LNCAP (cell line): ENCODE measurements at regions not wholly inside any gene's neighbourhood (a gene's known extent, or its start where the extent isn't known, plus 50 kb on each side); places are given as distances from the start of the nearest gene placed in this dataset.

Source experiments
- CTCF ChIP-seq: fragments of 450-650 bp; IDR thresholded peaks from 2 replicates; pipeline ENCODE4 v1.5.1; 2017; ENCODE audit warnings: mild to moderate bottlenecking

DNA sequence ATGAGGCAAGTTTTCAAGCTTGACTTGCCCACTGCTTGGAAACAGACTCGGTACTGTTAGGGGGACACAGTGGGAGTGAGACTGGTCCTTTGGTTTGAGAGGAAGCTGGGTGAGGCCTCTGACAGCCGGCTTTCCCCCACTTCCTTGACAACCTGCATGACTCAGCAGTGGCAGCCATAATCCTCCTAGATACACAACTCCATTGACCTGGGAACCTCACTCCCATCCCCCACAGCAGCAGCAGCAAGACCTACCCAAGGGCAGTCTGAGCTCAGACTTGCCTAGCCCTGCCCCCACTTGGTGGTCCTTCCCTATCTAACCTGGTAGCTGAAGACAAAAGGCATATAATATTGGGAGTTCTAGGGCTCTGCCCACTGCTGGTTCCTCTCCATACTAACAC lies 1043.5 kb upstream of the ALCAM start:
- no peak for TF ChIP-seq CTCF

GRCh38 chr3:104347291-104347690 lies 1019.4 kb upstream of the ALCAM start:
- no peak for TF ChIP-seq CTCF

- no peak for TF ChIP-seq CTCF
These were observed 1016.9 kb upstream of the ALCAM start for GRCh38 chr3:104349836-104350235.

DNA sequence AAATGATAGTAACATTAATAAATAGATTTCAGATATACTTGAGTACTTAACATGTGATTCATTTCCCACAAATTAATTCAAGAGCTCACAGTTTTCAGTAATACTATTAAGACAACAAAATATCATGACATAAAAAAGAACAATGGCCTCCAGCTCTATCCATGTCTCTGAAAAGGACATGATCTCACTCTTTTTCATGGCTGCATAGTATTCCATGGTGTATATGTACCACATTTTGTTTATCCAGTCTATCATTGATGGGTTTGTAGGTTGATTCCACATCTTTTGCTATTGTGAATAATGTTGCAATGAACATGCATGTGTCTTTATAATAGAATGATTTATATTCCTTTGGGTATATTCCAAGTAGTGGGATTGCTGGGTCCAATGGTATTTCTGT lies 1012.8 kb upstream of the ALCAM start:
- no peak for TF ChIP-seq CTCF

DNA sequence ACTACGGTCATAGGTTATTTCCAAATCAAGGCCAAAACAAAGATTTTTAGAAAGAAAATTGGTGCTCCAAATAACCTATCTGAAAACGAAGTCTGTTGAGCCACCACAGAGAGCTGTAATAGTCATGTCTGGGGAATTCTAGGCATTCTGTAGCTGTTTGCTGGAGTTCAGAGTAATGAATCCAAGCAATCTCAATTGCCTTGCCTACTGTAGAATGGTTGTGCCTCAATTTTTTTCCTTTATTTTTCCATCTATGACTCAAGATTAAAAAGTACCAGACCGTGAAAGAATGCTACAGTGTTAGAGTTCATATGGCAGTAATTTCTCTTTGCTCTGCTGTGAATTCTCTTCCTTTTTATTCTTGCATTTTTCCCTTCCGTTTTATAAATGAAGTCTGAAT lies 1007.2 kb upstream of the ALCAM start:
- TF ChIP-seq CTCF = no peak

- TF ChIP-seq CTCF = no peak
These were observed 1006.7 kb upstream of the ALCAM start for GRCh38 chr3:104360038-104360437.

DNA sequence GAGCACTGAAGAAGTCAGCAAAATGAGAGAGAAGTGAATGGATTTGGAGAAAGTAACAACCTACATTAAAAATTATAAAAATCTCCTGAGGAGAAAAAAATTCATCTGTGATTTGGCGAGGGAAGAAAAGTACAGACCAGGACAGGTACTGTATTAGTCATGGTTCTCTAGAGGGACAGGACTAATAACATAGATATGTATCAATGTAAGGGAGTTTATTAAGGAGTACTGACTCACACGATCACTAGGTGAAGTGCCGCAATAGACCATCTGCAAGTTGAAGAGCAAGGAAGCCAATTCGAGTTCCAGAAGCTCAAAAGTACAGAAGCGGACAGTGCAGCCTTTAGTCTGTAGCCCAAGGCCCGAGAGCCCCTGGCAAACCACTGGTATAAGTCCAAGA lies 1004.4 kb upstream of the ALCAM start:
- no peak for TF ChIP-seq CTCF

GRCh38 chr3:104367000-104367399 lies 999.7 kb upstream of the ALCAM start:
- TF ChIP-seq CTCF = no peak
